Adrenal gland (tissue), 5 donors: ENCODE measurements at regions not wholly inside any gene's neighbourhood (a gene's known extent, or its start where the extent isn't known, plus 50 kb on each side); places are given as distances from the start of the nearest gene placed in this dataset.

Experiments
- CTCF ChIP-seq, 6 experiments: fragments of 450-650 bp in 4 of 6; fragments of 200-600 bp in 2 of 6; sonication (generic) in 1 of 6; IDR thresholded peaks; 1 replicate in 5 of 6; 2 replicates in 1 of 6; pipeline versions ENCODE4 v1.5.1 to v1.8.0; 2016 to 2021; ENCODE audit warnings: antibody characterized with exemption in 6 of 6, mild to moderate bottlenecking in 2 of 6, moderate library complexity in 1 of 6
- POLR2A ChIP-seq, 2 donors: fragments of 450-650 bp; IDR thresholded peaks; one replicate each; pipeline ENCODE4 v1.6.1; 2017; ENCODE audit warnings: antibody characterized with exemption in 2 of 2, mild to moderate bottlenecking in 2 of 2, moderate library complexity in 1 of 2
- donor health status: DM: no; HTN: no; CAD: no.

DNA sequence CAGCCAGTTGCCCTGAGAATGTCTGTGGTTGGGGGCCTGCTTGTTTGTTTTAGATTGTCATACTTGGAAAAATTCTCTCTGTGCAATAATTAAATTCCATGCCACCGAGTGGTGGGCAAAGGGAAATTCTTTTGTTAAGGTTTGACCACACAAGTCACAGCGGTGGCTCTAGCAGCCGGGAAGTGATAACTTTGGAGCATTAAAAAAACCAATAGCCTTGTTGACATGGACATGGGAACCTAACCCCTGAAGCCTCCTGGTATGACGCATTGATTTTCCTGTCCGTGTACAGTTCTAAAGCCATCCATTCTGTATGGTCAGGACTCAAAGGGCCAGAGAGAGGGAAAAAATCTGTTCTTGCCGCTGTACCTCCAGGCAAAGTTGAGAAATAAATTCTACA is 384.9 kb upstream of the ZNF507 start:
- TF ChIP-seq CTCF (IDR thresholded peaks at IDR 0.05) (no peak), POLR2A (IDR thresholded peaks at IDR 0.05) (no peak)
